WTC11 (cell line): ENCODE measurements at regions not wholly inside any gene's neighbourhood (a gene's known extent, or its start where the extent isn't known, plus 50 kb on each side); places are given as distances from the start of the nearest gene placed in this dataset.

ENCODE experiments used
- ATAC-seq: fragments of 200-7000 bp; cut with Tn5 transposase; 2 replicates; pipeline ENCODE4 v1.10.0; 2021; ENCODE audit warnings: mild to moderate bottlenecking, moderate library complexity
- CTCF ChIA-PET: fragments of 300-600 bp; sonication (Branson Sonifier 250); formaldehyde crosslinking; loops from one replicate; lab custom pipeline; 2021; ENCODE audit warnings: antibody characterized with exemption; lab: Charles Lee
- POLR2A ChIA-PET: fragments of 350-600 bp; sonication (Branson Sonifier 250); formaldehyde crosslinking; loops from one replicate; lab custom pipeline; 2021; ENCODE audit warnings: antibody characterized with exemption; lab: Charles Lee
- DNase-seq: peaks from one replicate; pipeline ENCODE4 v3.0.0; 2021; ENCODE audit warnings: low spot score
- H3K27ac Mint-ChIP-seq: 2 replicates; pipeline ENCODE4 v1.8.0; 2021; ENCODE audit warnings: mixed read lengths
- H3K27me3 Mint-ChIP-seq: 2 replicates; pipeline ENCODE4 v1.8.0; 2021; ENCODE audit warnings: low read depth, mild to moderate bottlenecking, moderate library complexity, mixed read lengths
- H3K36me3 Mint-ChIP-seq: 2 replicates; pipeline ENCODE4 v1.8.0; 2021; ENCODE audit warnings: mixed read lengths
- H3K4me1 Mint-ChIP-seq: 2 replicates; pipeline ENCODE4 v1.8.0; 2022; ENCODE audit warnings: mixed read lengths
- H3K4me3 Mint-ChIP-seq: 2 replicates; pipeline ENCODE4 v1.8.0; 2021; ENCODE audit warnings: mild to moderate bottlenecking, moderate library complexity, mixed read lengths
- H3K9me3 Mint-ChIP-seq: 2 replicates; pipeline ENCODE4 v1.8.0; 2021; ENCODE audit warnings: mixed read lengths
- AFF4 ChIP-seq: sonication (generic); formaldehyde crosslinking; IDR thresholded peaks from 2 replicates; pipeline ENCODE4 v1.8.1; 2023; ENCODE audit warnings: mild to moderate bottlenecking, missing genetic modification reagents, borderline replicate concordance
- CBFB ChIP-seq: sonication (generic); formaldehyde crosslinking; IDR thresholded peaks from 2 replicates; pipeline ENCODE4 v1.8.1; 2022; ENCODE audit warnings: mild to moderate bottlenecking, low read depth, missing genetic modification reagents
- E2F1 ChIP-seq: sonication (generic); formaldehyde crosslinking; IDR thresholded peaks from 2 replicates; pipeline ENCODE4 v1.8.0; 2022; ENCODE audit warnings: mild to moderate bottlenecking, missing genetic modification reagents
- ELF4 ChIP-seq: sonication (generic); formaldehyde crosslinking; IDR thresholded peaks from 2 replicates; pipeline ENCODE4 v1.8.1; 2022; ENCODE audit warnings: low read depth, mild to moderate bottlenecking, moderate library complexity, missing genetic modification reagents
- ERG ChIP-seq: fragments of 250-450 bp; sonication (Bioruptor Pico); IDR thresholded peaks from 2 replicates; pipeline ENCODE4 v1.8.0; 2021; ENCODE audit warnings: mild to moderate bottlenecking
- ETV6 ChIP-seq: sonication (generic); formaldehyde crosslinking; IDR thresholded peaks from 2 replicates; pipeline ENCODE4 v1.8.1; 2022; ENCODE audit warnings: mild to moderate bottlenecking, missing genetic modification reagents
- FOXJ3 ChIP-seq: sonication (generic); formaldehyde crosslinking; IDR thresholded peaks from 2 replicates; pipeline ENCODE4 v1.9.0; 2021; ENCODE audit warnings: missing genetic modification reagents, mild to moderate bottlenecking, borderline replicate concordance
- HMGXB4 ChIP-seq: sonication (generic); formaldehyde crosslinking; IDR thresholded peaks from 2 replicates; pipeline ENCODE4 v1.8.1; 2023; ENCODE audit warnings: mild to moderate bottlenecking, moderate library complexity, missing genetic modification reagents
- MAX ChIP-seq: sonication (generic); formaldehyde crosslinking; IDR thresholded peaks from 2 replicates; pipeline ENCODE4 v1.8.0; 2022; ENCODE audit warnings: mild to moderate bottlenecking, missing genetic modification reagents
- NFYB ChIP-seq: sonication (generic); formaldehyde crosslinking; conservative IDR thresholded peaks from 2 replicates; pipeline ENCODE4 v1.8.0; 2022; ENCODE audit warnings: low read depth, missing genetic modification reagents
- SMAD3 ChIP-seq: sonication (generic); formaldehyde crosslinking; IDR thresholded peaks from 2 replicates; pipeline ENCODE4 v1.8.0; 2022; ENCODE audit warnings: missing genetic modification reagents, mild to moderate bottlenecking, borderline replicate concordance
- TEAD4 ChIP-seq: sonication (generic); formaldehyde crosslinking; IDR thresholded peaks from 2 replicates; pipeline ENCODE4 v1.8.0; 2022; ENCODE audit warnings: mild to moderate bottlenecking, missing genetic modification reagents
- ZMAT4 ChIP-seq: fragments of 250-450 bp; sonication (Bioruptor Pico); IDR thresholded peaks from 2 replicates; pipeline ENCODE4 v1.9.0; 2021; ENCODE audit warnings: mild to moderate bottlenecking
- ZNF219 ChIP-seq: sonication (generic); formaldehyde crosslinking; IDR thresholded peaks from 2 replicates; pipeline ENCODE4 v1.8.0; 2023; ENCODE audit warnings: missing genetic modification reagents, mild to moderate bottlenecking, borderline replicate concordance
- ZNF396 ChIP-seq: fragments of 250-450 bp; sonication (Bioruptor Pico); IDR thresholded peaks from 2 replicates; pipeline ENCODE4 v1.8.0; 2021; ENCODE audit warnings: mild to moderate bottlenecking, moderate library complexity, borderline replicate concordance
- ZNF416 ChIP-seq: fragments of 250-450 bp; sonication (Bioruptor Pico); IDR thresholded peaks from 2 replicates; pipeline ENCODE4 v1.9.0; 2021; ENCODE audit warnings: mild to moderate bottlenecking, inconsistent platforms
- ZNF512 ChIP-seq: sonication (generic); formaldehyde crosslinking; IDR thresholded peaks from 2 replicates; pipeline ENCODE4 v1.8.1; 2022; ENCODE audit warnings: missing genetic modification reagents, borderline replicate concordance
- ZSCAN18 ChIP-seq: fragments of 250-450 bp; sonication (Bioruptor Pico); IDR thresholded peaks from 2 replicates; pipeline ENCODE4 v2.1.2; 2022; ENCODE audit warnings: mild to moderate bottlenecking, moderate library complexity

GRCh38 chr1:25100151-25100833 lies 132.0 kb downstream of the SYF2 start (continued):
- no peak for TF ChIP-seq HMGXB4 (CRISPR knock-in tag)
- TF ChIP-seq CBFB (CRISPR knock-in tag) = no peak
- no peak for TF ChIP-seq ZNF396 (CRISPR knock-in tag)
- no peak for TF ChIP-seq TEAD4 (CRISPR knock-in tag)
- no peak for TF ChIP-seq AFF4 (CRISPR knock-in tag)
- no peak for TF ChIP-seq NFYB (CRISPR knock-in tag)
- TF ChIP-seq ETV6 (CRISPR knock-in tag) = no peak
- TF ChIP-seq, all 79 proteins: peak for 0

- no peak for DNase-seq
- Mint-ChIP-seq H3K9me3 (peaks cover 17% of the 10 kb centered on the region), H3K27me3 (no peaks in the 10 kb centered on the region; the same call in 1 of the 2 replicates), H3K27ac (no peak overlapping the region), H3K36me3 (no peaks in the 10 kb centered on the region), H3K4me3 (no peak overlapping the region), H3K4me1 (peaks cover 12% of the 10 kb centered on the region)
- ChIA-PET CTCF (interaction anchor here (0.6 to 2.3 kb wide), 13 partner anchors 18 to 201 kb away, joined by 3 to 8 read pairs (median 3); no protein-coding TSS in a partner anchor), POLR2A (no interaction called here)
- no peak for ATAC-seq
- TF ChIP-seq ZSCAN18 (CRISPR knock-in tag) = no peak
- TF ChIP-seq ERG (CRISPR knock-in tag) = no peak
- no peak for TF ChIP-seq ZNF416
- no peak for TF ChIP-seq NFYB (CRISPR knock-in tag)
- TF ChIP-seq ZNF512 = no peak
- no peak for TF ChIP-seq MAX (CRISPR knock-in tag)
- no peak for TF ChIP-seq ELF4 (CRISPR knock-in tag)
- no peak for TF ChIP-seq ZMAT4 (CRISPR knock-in tag)
- TF ChIP-seq SMAD3 = no peak
- no peak for TF ChIP-seq ZNF219 (CRISPR knock-in tag)
- no peak for TF ChIP-seq E2F1 (CRISPR knock-in tag)
- TF ChIP-seq FOXJ3 = no peak
Measured at GRCh38 chr1:25099343-25099951, 132.9 kb downstream of the SYF2 start.
